Esophagus muscularis mucosa (tissue), 4 donors: ENCODE measurements at regions not wholly inside any gene's neighbourhood (a gene's known extent, or its start where the extent isn't known, plus 50 kb on each side); places are given as distances from the start of the nearest gene placed in this dataset.

Experiments used
- DNase-seq: peaks from one replicate; pipeline ENCODE4 v3.0.0-alpha.2; 2017; ENCODE audit errors: extremely low spot score
- H3K27ac ChIP-seq, 4 donors: fragments of 200-600 bp; sonication (generic); replicated peaks in 1 of 4; 1 replicate in 3 of 4; 2 replicates in 1 of 4; pipeline ENCODE4 v1.5.1; 2016 to 2019; ENCODE audit warnings: mild to moderate bottlenecking in 1 of 4
- H3K27me3 ChIP-seq, 4 donors: fragments of 200-600 bp; sonication (generic); one replicate each; pipeline versions ENCODE4 v1.5.1 to v1.6.0; 2016 to 2019
- H3K36me3 ChIP-seq, 4 donors: fragments of 200-600 bp; sonication (generic); one replicate each; pipeline ENCODE4 v1.5.1; 2016 to 2019
- H3K4me1 ChIP-seq, 4 donors: fragments of 200-600 bp; sonication (generic); one replicate each; pipeline ENCODE4 v1.5.1; 2016 to 2019
- H3K4me3 ChIP-seq, 4 donors: fragments of 200-600 bp; sonication (generic); 1 replicate in 2 of 4; 2 replicates in 2 of 4; pipeline ENCODE4 v1.5.1; 2016 to 2019; ENCODE audit warnings: mild to moderate bottlenecking in 4 of 4, moderate library complexity in 1 of 4
- H3K9me3 ChIP-seq, 4 donors: fragments of 200-600 bp; sonication (generic); 1 replicate in 3 of 4; 2 replicates in 1 of 4; pipeline ENCODE4 v1.5.1; 2016 to 2019
- CTCF ChIP-seq, 3 experiments: fragments of 200-600 bp in 2 of 3; fragments of 450-650 bp in 1 of 3; sonication (generic) in 2 of 3; IDR thresholded peaks; one replicate each; pipeline ENCODE4 v1.5.1; 2017 to 2019; ENCODE audit warnings: antibody characterized with exemption in 3 of 3, mild to moderate bottlenecking in 2 of 3, moderate library complexity in 1 of 3
- EP300 ChIP-seq: sonication (generic); formaldehyde crosslinking; IDR thresholded peaks from one replicate; pipeline ENCODE4 v1.6.1; 2017; ENCODE audit warnings: antibody characterized with exemption
- POLR2A ChIP-seq: fragments of 450-650 bp; IDR thresholded peaks from one replicate; pipeline ENCODE4 v1.6.1; 2017; ENCODE audit warnings: antibody characterized with exemption, moderate library complexity, mild to moderate bottlenecking, low read depth
- POLR2AphosphoS5 ChIP-seq, 2 donors: sonication (generic); formaldehyde crosslinking; IDR thresholded peaks; one replicate each; pipeline ENCODE4 v1.6.1; 2017; ENCODE audit warnings: antibody characterized with exemption in 2 of 2
- WGBS: methylation state at CpG from one replicate; pipeline ENCODE4 v1.1.5; 2018; 5-methylcytosine and 5-hydroxymethylcytosine counted together
- intact Hi-C: fragments of 100-400 bp; cut with DNase I; formaldehyde crosslinking; loops from one replicate; pipeline ENCODE4 v1.15.1; 2023

GRCh38 chr6:90412538-90413369 is 116.1 kb upstream of the BACH2 start:
- peaks cover 0 to 10% (median 8%) of the 10 kb centered on the region in 4 donors for H3K4me1 ChIP-seq
- H3K27ac ChIP-seq = no peak overlapping the region
- H3K36me3 ChIP-seq = no peaks in the 10 kb centered on the region
- no peak for TF ChIP-seq EP300
- no peak for TF ChIP-seq POLR2A
- no peak for TF ChIP-seq POLR2AphosphoS5 (IDR thresholded peaks at IDR 0.05)
- TF ChIP-seq CTCF (IDR thresholded peaks at IDR 0.05) = no peak
- intact Hi-C loops = no loop called here
- 96% methylated on average over 3 of the region's 3 CpGs for WGBS
- no peak for DNase-seq
- no peak overlapping the region for H3K4me3 ChIP-seq
- H3K9me3 ChIP-seq = no peaks in the 10 kb centered on the region
- peaks cover 0 to 5% (median 0%) of the 10 kb centered on the region in 4 donors for H3K27me3 ChIP-seq

GRCh38 chr6:90411292-90411781 is 114.7 kb upstream of the BACH2 start:
- intact Hi-C loops = no loop called here
- no peak overlapping the region for H3K27ac ChIP-seq
- DNase-seq = no peak
- no peak for TF ChIP-seq CTCF (IDR thresholded peaks at IDR 0.05)
- TF ChIP-seq POLR2A = no peak
- TF ChIP-seq EP300 = no peak
- no peak for TF ChIP-seq POLR2AphosphoS5 (IDR thresholded peaks at IDR 0.05)
- no peaks in the 10 kb centered on the region for H3K36me3 ChIP-seq
- peaks cover 0 to 10% (median 8%) of the 10 kb centered on the region in 4 donors for H3K4me1 ChIP-seq
- H3K9me3 ChIP-seq = no peaks in the 10 kb centered on the region
- peaks cover 0 to 5% (median 0%) of the 10 kb centered on the region in 4 donors for H3K27me3 ChIP-seq
- H3K4me3 ChIP-seq = no peak overlapping the region
- WGBS = 90% methylated on average over 7 of the region's 7 CpGs

- no peak overlapping the region for H3K27ac ChIP-seq
- no peak for DNase-seq
- no peak for TF ChIP-seq EP300
- no peak for TF ChIP-seq POLR2A
- no peak for TF ChIP-seq POLR2AphosphoS5 (IDR thresholded peaks at IDR 0.05)
- no peak for TF ChIP-seq CTCF (IDR thresholded peaks at IDR 0.05)
- 100% methylated on average over 1 of the region's 1 CpG for WGBS
- peaks cover 0 to 10% (median 8%) of the 10 kb centered on the region in 4 donors for H3K4me1 ChIP-seq
- no peak overlapping the region for H3K4me3 ChIP-seq
- H3K27me3 ChIP-seq = peaks cover 0 to 10% (median 0%) of the 10 kb centered on the region in 4 donors
- H3K36me3 ChIP-seq = no peaks in the 10 kb centered on the region
- intact Hi-C loops = no loop called here
- no peaks in the 10 kb centered on the region for H3K9me3 ChIP-seq
These were observed 113.1 kb upstream of the BACH2 start for GRCh38 chr6:90409700-90410099.

GRCh38 chr6:90406957-90407356 is 110.3 kb upstream of the BACH2 start:
- Histone ChIP-seq H3K27me3 (peaks cover 0 to 9% (median 0%) of the 10 kb centered on the region in 4 donors), H3K27ac (no peak overlapping the region), H3K4me1 (no peaks in the 10 kb centered on the region), H3K36me3 (no peaks in the 10 kb centered on the region), H3K4me3 (no peak overlapping the region), H3K9me3 (no peaks in the 10 kb centered on the region)
- no peak for TF ChIP-seq EP300
- TF ChIP-seq CTCF (IDR thresholded peaks at IDR 0.05) = no peak
- TF ChIP-seq POLR2A = no peak
- TF ChIP-seq POLR2AphosphoS5 (IDR thresholded peaks at IDR 0.05) = no peak
- no peak for DNase-seq
- intact Hi-C loops = no loop called here
- WGBS = 91% methylated on average over 3 of the region's 3 CpGs
